GM18499 (cell line): ENCODE measurements at regions not wholly inside any gene's neighbourhood (a gene's known extent, or its start where the extent isn't known, plus 50 kb on each side); places are given as distances from the start of the nearest gene placed in this dataset.

ENCODE experiments used
- ATAC-seq: cut with Tn5 transposase; IDR thresholded peaks from one replicate; pipeline ENCODE4 v1.9.1; 2021; ENCODE audit warnings: moderate number of reproducible peaks; ENCODE audit not compliant: insufficient read depth, unreplicated experiment

DNA sequence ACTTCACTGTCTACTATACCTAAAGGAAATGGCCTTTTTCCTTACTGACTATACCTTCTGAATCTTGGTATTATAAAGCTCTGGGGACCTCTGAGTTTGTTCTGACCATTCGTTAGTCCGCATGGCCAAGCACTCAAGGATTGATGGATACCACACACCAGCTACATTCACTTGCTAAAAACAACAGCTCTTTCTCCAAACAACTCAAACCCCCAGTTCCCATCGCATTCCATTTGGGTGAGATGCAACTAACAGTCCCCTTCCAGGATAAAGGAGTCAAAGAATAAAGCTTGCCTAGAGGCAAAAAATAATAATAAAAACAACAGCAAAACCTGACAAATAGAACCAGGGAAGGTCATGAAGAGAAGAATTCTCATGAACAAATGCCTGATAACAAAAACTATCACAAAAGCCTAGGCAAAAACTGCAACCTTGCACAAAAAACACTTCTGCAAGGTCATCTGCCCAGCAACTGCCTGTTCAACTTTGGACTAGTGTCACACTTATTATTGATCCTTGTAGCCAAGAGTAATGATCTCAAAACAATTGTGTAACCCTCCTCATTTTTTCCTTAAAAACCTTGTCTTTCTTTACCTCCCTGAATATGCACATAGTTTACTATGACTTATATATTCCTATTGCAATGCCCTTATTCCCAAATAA is 139.0 kb upstream of the GUCY1A2 start:
- no peak for ATAC-seq

DNA sequence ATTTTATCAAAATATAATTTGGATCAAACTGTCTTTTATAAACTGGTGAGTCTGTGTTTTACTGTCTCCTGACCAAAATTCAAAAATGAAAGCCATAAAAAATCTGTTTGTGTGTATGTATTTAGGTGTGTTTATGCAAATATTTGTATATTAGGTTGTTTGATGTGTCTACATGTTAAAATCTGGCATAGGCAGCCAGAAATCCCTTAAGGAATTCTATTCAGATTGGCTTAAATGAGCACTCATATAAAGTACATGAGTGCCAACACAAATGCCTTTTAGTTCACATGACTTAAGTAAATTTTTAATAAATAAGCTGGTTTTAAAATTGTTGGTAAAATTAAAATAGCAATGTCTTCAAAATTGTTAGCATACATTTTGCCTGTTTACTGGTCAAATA is 133.3 kb upstream of the GUCY1A2 start:
- no peak for ATAC-seq

DNA sequence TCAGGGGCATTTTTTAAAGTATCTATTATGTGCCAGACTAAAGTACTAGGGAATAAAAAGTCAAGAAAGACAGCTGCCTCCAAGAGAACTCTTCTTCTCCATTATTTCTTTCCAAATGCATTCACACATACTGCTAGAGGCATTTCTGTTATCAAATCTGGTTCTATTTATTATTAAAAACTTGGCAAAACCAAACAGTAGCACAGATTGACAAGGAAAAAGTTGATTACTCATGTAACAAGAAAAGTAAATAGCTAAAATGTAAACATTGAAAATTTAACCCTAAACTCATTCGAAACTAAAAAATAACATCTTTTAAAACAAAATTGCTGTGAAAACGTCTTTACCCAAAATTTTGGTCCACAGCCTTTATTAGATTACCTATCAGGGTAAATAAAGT is 132.9 kb upstream of the GUCY1A2 start:
- ATAC-seq, result no peak

DNA sequence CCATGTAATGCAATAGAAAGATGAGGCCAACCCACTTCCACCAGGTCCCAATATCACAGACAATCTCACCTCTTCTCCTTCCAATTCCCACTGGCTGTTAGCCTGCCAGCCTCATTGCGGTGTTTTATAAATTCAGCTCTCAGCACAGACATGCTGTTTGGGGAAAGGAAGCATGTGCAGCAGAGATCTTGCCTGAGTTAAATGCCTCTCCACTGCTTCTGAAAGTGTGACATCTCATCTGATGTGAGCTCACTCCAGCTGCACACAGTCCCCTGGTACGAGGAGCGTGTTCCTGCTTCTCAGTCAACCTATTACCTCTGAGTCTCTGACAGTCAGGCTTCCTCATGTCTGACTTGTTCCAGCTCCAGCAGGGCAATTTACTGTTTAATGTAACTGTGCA is 122.7 kb upstream of the GUCY1A2 start:
- ATAC-seq, result no peak

DNA sequence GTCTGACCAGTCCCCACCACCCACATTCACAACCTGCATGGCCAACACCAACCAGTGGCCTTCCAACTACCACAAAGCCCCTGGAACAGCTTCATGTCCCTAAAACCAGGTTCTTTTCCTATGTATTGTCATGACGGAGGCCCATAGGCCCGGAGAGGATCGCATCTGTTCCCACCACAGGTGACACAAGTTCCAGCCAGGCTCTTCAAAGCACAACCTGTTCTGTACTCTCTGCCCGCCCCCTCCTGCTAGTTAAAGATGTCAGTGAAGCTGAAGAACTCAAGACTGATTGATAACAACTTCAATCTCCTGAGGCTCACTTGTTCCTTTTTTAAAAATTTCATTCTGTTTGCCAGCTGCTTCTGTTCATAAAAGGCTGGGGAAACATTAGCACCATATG is 121.1 kb upstream of the GUCY1A2 start:
- no peak for ATAC-seq

DNA sequence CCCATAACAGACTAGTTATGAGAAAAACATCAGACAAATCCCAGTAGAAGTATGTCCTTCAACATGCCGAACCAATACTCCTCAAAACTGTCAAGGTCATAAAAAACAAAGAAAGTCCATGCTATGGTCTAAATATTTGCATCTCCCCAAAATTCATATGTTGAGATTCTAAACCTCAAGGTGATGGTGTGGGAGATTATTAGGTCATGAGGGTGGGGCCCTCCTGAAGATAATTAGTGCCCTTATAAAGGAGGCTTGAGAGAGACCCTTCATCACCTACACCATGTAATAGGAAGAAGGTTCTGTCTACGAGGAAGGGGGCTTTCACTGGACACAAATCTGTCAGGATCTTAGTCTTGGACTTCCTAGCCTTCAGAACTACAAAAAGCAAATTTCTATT is 118.6 kb upstream of the GUCY1A2 start:
- ATAC-seq, result no peak

DNA sequence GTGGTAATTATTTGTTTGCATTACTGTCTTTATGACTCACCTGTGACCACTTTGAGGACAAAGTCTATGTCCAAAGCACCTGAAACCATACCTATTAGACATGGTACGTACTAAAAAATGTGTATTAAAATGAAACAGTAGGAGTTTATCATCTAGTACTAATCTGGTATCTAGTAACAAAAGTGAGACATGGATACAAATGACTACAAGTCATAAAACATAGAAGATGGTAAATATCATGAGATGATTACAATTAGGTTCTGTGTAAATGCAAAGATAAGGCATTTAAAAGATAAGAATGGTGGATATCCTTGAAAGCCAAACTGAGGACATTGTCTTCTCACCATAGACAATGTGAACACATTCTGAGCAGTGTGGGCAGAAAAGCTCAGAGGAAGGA is 113.5 kb upstream of the GUCY1A2 start:
- ATAC-seq, result no peak

DNA sequence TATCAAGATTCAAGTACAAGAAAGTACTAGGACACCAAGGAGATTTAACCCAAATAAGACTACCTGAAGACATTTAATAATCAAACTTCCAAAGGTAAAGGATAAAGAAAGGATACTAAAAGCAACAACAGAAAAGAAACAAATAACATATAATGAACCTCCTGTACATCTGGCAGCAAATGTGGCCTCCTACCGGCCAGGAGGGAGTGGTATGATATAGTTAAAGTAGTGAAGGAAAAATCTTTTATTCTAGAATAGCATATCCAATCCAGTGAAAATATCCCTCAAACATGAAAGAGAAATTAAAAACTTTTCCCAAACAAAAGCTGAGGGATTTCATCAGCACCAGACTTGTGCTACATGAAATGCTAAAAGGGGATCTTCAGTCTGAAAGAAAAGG is 104.7 kb upstream of the GUCY1A2 start:
- ATAC-seq, result no peak

DNA sequence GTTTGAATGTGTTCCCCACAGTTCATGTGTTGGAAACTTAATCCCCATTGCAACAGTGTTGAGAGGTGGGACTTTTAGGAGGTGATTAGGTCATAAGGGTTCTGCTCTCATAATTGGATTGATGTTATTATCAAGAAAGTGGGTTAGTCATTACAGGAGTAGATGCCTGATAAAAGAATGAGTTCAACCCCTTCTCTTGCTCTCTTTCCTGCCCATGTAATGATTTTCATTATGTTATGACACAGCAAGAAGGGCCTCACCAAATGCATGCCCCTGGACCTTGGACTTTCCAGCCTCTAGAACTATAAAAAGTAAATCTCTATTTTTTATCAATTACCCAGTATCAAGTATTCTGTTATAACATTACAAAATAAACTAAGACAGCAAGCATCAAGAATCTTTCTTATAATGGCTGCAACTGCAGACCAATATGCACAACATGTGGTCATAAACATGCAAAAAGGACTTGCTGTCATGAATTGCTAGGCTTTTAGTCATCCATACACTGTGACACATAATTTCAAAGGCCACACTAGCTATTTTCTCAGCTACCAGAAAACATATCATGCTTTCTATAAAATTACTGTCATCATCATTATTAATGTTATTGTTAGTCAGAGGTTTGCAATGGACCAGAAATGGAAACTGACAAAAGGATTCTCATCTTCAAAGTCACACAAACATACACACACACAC is 99.9 kb upstream of the GUCY1A2 start:
- ATAC-seq, result no peak

DNA sequence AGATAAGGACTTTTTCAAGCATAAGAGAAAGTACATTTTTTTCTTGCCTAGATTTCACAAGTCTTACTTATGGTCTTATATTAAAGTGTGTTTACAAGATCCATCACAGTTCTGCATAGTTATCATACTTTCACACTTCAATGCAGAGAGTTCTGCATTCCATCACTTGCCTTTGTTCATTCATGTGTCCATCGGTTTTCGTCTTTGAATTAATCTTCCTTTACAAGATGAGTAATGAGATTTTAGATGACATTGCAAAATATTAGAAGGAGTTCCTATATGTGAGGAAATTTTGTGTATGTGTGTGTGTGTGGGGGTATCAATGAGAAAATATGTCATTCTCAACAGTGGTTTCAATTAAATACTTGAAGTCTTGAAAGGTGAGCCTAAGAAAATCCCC is 98.1 kb upstream of the GUCY1A2 start:
- no peak for ATAC-seq

DNA sequence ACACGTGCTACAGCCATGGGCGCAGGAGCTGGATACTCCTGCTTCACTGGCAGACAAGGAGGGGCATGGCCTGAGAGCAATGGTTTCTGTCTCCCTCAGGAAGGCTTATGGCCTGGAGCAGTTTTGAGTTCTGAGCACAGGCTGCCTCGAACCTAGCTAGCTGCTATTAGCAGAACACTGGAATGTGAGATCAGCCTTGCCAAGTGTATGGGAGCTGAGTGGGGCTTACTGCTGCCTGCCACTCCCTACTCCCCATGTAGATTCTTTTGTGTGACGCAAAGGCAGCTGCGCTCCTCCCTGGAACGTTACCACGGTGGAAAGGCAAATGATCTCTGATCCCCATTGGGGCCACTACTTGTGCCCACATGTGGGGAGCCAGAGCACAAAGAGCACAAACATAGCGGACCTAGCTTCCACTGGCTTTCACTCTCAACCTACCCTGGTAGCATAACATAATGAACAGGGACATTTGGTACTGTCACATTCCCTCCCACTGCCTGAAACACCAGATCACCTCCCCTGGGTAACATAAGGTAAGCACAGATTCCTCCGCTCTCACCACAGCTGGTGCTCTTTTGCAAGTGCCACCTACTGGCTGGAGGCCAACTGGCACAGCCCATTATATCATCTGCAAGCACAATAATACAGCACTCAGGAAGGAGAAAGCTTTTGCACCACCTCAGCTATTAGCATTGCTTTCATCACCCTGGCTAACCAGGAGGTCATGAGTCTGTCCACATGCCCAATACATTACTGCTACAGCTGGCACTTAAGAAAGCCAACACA is 84.6 kb upstream of the GUCY1A2 start:
- no peak for ATAC-seq

DNA sequence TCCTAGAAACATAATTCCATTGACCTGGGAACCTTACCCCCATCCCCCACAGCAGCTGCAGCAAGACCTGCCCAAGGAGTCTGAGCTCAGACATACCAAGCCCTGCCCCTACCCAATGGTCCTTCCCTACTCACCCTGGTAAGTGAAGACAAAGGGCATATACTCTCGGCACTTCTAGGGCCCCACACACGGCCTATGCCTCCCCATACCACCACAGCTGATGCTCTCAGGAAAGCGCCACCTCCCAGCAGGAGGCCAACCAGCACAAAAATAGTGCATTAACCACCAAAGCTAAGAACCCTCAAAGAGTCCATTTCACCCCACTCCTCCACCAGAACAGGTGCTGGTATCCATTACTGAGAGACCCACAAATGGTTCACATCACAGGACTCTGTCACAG is 74.4 kb upstream of the GUCY1A2 start:
- no peak for ATAC-seq

DNA sequence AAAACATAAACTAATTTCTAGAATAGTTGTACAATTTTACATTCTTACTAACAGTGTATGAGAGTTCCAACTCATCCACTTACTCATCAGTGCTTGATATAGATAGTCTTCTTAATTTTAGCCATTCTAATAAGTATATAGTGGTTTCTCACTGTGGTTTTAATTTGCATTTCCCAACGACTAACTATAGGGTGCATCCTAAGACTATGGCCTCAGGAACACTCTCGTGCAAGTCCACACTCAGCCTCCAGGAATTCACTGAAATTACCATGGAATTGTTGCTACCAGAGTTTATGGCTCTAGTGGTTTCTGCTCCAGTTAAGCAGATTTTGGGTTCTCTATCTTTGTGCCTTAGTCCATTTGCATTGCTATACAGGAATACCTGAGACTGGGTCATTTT is 60.1 kb upstream of the GUCY1A2 start:
- ATAC-seq, result no peak

DNA sequence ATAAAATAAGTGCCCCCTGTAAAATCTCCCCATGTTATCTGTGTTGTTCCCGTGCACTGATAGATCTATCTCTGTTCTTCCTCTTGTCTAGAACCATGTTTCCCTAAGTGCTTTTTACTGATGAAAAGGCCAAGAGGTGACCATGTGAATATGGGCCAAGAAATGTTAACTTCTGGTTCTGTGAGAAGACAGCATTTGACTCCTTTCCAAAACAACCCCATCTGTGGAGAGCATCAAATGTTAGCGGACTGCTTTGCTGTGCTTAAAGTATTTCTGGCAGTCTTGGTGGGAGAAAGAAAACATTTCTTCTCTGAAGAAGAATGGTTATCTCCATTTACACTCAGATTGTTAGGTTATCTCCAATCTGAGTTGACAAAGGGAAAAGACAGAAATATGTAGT is 58.6 kb upstream of the GUCY1A2 start:
- ATAC-seq, result no peak

DNA sequence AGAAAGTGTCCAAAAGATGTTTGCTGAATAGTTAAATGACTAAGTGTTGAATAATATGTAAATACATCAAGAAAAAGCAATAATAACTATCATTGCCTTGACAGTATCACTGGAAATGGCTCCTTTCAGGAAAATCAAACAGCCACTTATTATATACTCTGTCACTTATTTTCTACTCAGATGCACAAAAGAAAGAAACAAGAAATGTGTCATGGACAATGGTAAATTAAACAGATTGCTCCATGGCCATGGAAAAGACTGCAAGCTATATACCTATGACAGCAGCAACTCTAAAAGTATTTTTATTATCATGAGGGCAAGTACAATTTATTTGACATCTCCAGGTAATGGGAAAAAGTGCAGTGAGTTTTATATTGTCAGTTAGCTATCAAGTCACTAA is 52.9 kb upstream of the GUCY1A2 start:
- no peak for ATAC-seq
